Endothelial cell (in vitro differentiated cells): ENCODE measurements at regions not wholly inside any gene's neighbourhood (a gene's known extent, or its start where the extent isn't known, plus 50 kb on each side); places are given as distances from the start of the nearest gene placed in this dataset.
A peak's percentile ranks its signal among the peaks of the same experiment; 100 is the strongest.

Experiments
- DNase-seq: peaks from one replicate; pipeline ENCODE4 v3.0.0; 2021; ENCODE audit warnings: low spot score
- H3K27ac Mint-ChIP-seq: one replicate; pipeline ENCODE4 v1.8.0; 2021; ENCODE audit warnings: mixed read lengths, inconsistent platforms; ENCODE audit not compliant: unreplicated experiment
- H3K27me3 Mint-ChIP-seq: one replicate; pipeline ENCODE4 v1.8.0; 2021; ENCODE audit warnings: mild to moderate bottlenecking, moderate library complexity, mixed read lengths, inconsistent platforms; ENCODE audit not compliant: unreplicated experiment
- H3K36me3 Mint-ChIP-seq: one replicate; pipeline ENCODE4 v1.8.0; 2021; ENCODE audit warnings: mild to moderate bottlenecking, low read depth, mixed read lengths, inconsistent platforms; ENCODE audit not compliant: unreplicated experiment
- H3K4me1 Mint-ChIP-seq: one replicate; pipeline ENCODE4 v1.8.0; 2021; ENCODE audit warnings: mild to moderate bottlenecking, mixed read lengths, inconsistent platforms; ENCODE audit not compliant: unreplicated experiment
- H3K4me3 Mint-ChIP-seq: one replicate; pipeline ENCODE4 v1.8.0; 2021; ENCODE audit warnings: mild to moderate bottlenecking, mixed read lengths, inconsistent platforms; ENCODE audit not compliant: unreplicated experiment
- H3K9me3 Mint-ChIP-seq: one replicate; pipeline ENCODE4 v1.8.0; 2021; ENCODE audit warnings: mixed read lengths, inconsistent platforms; ENCODE audit not compliant: unreplicated experiment
- TF ChIP-seq, protein P1 (sequence below): fragments of 200-600 bp; sonication (generic); IDR thresholded peaks from one replicate; pipeline ENCODE4 v1.5.0; 2021; ENCODE audit warnings: antibody characterized with exemption; ENCODE audit not compliant: unreplicated experiment

DNA sequence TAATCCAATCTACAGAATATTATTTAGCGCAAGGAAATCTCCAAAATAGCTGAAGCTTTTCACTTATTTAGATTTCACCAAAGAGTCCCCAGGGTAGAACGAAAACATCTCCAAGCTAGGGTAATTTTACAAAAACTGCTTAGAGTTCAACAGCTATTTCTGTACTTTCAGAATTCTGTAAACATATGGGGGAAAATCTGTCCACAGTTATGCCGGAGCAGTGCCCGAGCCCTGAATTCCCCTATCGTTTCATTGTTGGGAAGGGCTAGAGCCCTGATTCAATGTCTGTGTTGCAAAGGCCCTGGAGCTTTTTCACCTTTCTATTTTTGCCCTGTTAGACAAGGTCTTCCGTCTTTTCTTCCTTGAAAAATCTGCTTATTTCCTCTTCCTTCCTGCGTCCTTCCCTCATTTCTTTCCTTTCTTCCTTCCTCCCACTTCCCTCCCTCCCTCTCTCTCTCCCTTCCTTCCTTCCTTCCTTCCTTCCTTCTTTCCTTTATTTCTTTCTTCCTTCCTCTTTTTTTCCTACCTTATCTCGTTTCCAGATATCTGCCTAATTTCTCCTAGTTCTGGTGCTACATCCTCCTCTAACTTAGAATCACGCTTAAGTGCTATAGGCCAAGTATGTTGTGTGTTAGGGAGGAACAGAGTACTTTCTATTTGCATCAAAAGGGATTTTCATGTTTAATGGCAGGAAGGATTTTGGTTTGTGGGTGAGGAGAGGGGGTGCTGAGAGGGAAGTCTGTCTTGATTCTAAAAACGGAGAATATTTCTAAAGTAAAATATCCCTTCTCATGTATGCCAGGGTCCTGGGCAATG, 122.5 kb upstream of the BMP2 start:
- Mint-ChIP-seq H3K4me1 (peaks cover 4% of the 10 kb centered on the region), H3K27me3 (peaks cover 5% of the 10 kb centered on the region)

DNA sequence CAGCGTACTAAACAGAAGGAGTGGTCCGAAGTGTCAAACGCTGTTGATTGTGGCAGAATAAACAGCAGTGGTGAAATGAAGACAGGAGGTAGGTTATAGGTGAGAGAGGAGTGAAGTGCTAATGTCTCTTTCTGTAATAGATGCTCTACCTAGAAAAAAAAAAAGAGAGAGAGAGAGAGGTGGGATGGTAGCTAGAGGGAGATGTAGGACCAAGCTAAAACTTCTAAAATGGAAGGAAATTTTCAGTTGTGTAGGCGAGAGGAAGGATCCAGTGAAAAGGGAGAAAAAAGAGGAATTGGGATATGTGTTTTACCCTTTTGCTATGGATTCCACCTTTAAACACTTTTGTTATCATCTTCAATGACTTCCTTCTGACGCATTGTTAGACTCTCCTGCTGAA, 126.5 kb upstream of the BMP2 start:
- no peak for DNase-seq
- no peak overlapping the region for H3K4me3 Mint-ChIP-seq
- H3K36me3 Mint-ChIP-seq: no peaks in the 10 kb centered on the region
- H3K4me1 Mint-ChIP-seq: peaks cover 4% of the 10 kb centered on the region
- TF ChIP-seq, protein P1, sequence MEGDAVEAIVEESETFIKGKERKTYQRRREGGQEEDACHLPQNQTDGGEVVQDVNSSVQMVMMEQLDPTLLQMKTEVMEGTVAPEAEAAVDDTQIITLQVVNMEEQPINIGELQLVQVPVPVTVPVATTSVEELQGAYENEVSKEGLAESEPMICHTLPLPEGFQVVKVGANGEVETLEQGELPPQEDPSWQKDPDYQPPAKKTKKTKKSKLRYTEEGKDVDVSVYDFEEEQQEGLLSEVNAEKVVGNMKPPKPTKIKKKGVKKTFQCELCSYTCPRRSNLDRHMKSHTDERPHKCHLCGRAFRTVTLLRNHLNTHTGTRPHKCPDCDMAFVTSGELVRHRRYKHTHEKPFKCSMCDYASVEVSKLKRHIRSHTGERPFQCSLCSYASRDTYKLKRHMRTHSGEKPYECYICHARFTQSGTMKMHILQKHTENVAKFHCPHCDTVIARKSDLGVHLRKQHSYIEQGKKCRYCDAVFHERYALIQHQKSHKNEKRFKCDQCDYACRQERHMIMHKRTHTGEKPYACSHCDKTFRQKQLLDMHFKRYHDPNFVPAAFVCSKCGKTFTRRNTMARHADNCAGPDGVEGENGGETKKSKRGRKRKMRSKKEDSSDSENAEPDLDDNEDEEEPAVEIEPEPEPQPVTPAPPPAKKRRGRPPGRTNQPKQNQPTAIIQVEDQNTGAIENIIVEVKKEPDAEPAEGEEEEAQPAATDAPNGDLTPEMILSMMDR: no peak
- H3K27me3 Mint-ChIP-seq: peaks cover 3% of the 10 kb centered on the region
- no peaks in the 10 kb centered on the region for H3K9me3 Mint-ChIP-seq
- H3K27ac Mint-ChIP-seq: no peak overlapping the region

More for the DNA sequence above, 122.5 kb upstream of the BMP2 start:
- TF ChIP-seq, protein P1: no peak
- Mint-ChIP-seq H3K27ac (no peak overlapping the region), H3K4me3 (no peak overlapping the region), H3K9me3 (no peaks in the 10 kb centered on the region), H3K36me3 (no peaks in the 10 kb centered on the region)
- DNase-seq: no peak

DNA sequence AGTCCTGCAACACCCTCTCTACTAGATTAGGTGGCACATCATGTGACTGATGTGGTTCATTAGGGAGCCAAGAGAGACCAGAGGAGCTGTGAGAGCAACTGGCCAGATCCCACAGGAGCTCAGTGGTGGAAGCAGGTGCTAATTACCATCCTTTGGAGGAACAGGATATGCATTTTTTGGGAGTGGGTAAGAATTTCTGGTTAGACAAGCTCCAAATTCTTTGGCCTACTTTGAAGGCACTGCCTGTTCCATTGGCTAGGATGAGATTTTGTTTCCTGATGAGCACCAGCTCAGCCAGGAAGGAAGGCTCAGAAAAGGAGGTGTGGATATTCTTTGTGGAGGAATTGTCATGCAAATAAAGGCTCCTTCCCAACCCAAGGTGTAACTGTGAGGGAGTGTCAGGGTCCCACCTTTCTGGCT, 130.3 kb upstream of the BMP2 start:
- H3K9me3 Mint-ChIP-seq: no peaks in the 10 kb centered on the region
- no peak overlapping the region for H3K27ac Mint-ChIP-seq
- TF ChIP-seq, protein P1: no peak
- peaks cover 3% of the 10 kb centered on the region for H3K27me3 Mint-ChIP-seq
- no peak for DNase-seq
- H3K4me1 Mint-ChIP-seq: peaks cover 4% of the 10 kb centered on the region
- H3K36me3 Mint-ChIP-seq: no peaks in the 10 kb centered on the region
- no peak overlapping the region for H3K4me3 Mint-ChIP-seq

DNA sequence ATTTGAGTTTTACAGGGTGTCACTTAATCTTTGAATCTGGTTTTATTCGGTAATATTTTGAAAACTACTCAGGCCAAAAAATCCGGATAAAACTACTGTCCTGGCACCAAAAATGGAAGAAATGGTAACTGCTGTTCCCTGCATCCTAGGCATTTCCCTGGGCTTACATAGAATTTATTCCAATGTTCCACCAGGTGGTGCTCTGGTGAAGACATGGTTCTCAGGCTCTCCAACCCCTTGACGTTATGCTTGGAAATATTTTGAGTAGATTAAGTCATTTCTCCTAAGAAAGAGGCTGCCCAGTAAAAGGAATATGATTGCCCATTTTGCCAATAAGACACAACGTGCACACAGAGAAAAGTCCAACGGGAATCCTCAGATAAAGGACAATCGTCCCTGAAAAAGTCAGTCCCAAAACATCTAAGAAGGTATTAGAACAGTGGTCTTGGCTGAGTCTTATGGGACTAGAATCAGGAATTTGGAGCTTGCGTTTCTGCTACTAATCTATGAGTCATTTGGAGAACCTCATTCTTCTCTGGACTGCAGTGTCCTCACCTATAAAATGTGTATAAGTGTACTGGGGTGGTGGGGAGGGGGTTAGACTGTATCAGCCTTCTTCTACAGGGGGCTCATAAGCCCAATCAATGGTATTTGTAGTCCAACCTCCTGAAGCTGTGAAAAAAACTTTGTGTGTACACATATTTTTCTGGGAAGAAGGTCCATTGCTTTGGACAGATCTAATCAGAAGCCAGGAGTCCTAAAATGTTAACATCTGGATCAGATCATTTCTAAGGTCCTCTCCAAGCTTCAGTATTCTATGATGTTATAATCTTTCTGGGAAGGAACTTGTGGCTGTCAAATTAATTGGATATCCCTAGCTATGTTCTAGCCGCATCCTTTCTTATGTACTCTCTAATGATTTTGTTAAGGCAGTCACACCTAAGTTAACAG, 131.0 kb upstream of the BMP2 start:
- Mint-ChIP-seq H3K4me3 (no peak overlapping the region), H3K27me3 (peaks cover 3% of the 10 kb centered on the region), H3K27ac (no peak overlapping the region), H3K4me1 (peaks cover 4% of the 10 kb centered on the region), H3K9me3 (no peaks in the 10 kb centered on the region), H3K36me3 (no peaks in the 10 kb centered on the region)
- TF ChIP-seq, protein P1: peak; percentile 31
- peak; percentile 22 for DNase-seq
